AG04450 (cell line): ENCODE measurements at regions not wholly inside any gene's neighbourhood (a gene's known extent, or its start where the extent isn't known, plus 50 kb on each side); places are given as distances from the start of the nearest gene placed in this dataset.

ENCODE experiments used
- CTCF ChIA-PET: fragments of 300-600, 350-600 bp; formaldehyde crosslinking; extraction: SDS; loops from one replicate; lab custom pipeline; 2022; ENCODE audit warnings: antibody characterized with exemption, inconsistent platforms; lab: Charles Lee
- POLR2A ChIA-PET: fragments of 350-600 bp; formaldehyde crosslinking; extraction: SDS; loops from one replicate; lab custom pipeline; 2021; ENCODE audit warnings: antibody characterized with exemption, inconsistent platforms; lab: Yijun Ruan, JAX
- DNase-seq: peaks from one replicate; pipeline ENCODE4 v3.0.0-alpha.2; 2011; ENCODE audit warnings: low read depth, low spot score
- H3K27ac ChIP-seq: one replicate; pipeline ENCODE4 v1.5.1; 2012; ENCODE audit warnings: low read depth, low read length, control low read depth
- H3K27me3 ChIP-seq: one replicate; pipeline ENCODE4 v1.6.0; 2012; ENCODE audit warnings: low read length; ENCODE audit not compliant: control insufficient read depth, insufficient read depth
- H3K4me3 ChIP-seq: 2 replicates; pipeline ENCODE4 v1.5.1; 2011; ENCODE audit warnings: mild to moderate bottlenecking, low read depth, low read length, control low read depth
- H3K9me3 ChIP-seq: 2 replicates; pipeline ENCODE4 v1.5.1; 2012; ENCODE audit warnings: low read length; ENCODE audit not compliant: control insufficient read depth, insufficient read depth
- CTCF ChIP-seq: IDR thresholded peaks from 2 replicates; pipeline ENCODE4 v1.5.1; 2011; ENCODE audit warnings: low read depth, low read length, control low read depth, inconsistent platforms

- DNase-seq: no peak
- TF ChIP-seq CTCF: no peak
- no peaks in the 10 kb centered on the region for H3K27me3 ChIP-seq
- no peak overlapping the region for H3K27ac ChIP-seq
- ChIA-PET CTCF (no interaction called here), POLR2A (interaction anchor here (3.2 kb wide), 1 partner anchor 77 kb away, joined by 51 read pairs; no protein-coding TSS in a partner anchor)
- no peak overlapping the region for H3K4me3 ChIP-seq
- peaks cover 5% of the 10 kb centered on the region; the same call in 1 of the 2 replicates for H3K9me3 ChIP-seq
Measured at GRCh38 chr15:92806763-92807162, 93.4 kb upstream of the CHD2 start.

DNA sequence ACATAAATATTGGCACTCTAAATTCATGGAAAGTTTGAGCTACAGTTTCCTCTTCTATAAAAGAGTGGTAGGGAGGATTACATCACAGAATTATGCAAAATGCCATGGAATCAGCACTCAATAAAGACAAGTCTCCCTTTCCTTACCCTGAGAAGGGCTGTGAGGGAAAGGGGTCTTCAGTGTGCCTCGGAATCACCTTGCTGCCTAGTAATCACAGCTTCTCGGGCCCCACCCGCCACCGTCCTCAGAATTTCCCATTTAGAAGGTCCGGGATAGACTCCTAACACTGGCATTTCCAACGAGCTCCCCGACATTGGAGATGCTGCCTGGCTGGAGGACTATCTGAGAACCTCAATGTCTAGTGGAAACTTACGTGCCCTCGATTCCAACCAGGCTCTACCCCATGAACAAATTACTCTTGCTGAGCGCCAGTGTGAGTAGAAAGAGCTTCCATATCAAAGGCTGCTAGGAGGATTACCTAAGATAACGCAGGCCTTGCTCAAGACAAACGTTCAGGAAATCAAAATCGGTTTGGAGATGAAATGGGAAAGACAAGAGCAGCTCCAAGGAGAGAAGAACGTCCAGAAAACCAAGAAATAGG lies 92.1 kb upstream of the CHD2 start:
- H3K9me3 ChIP-seq: peaks cover 5% of the 10 kb centered on the region; the same call in 1 of the 2 replicates
- H3K4me3 ChIP-seq: no peak overlapping the region
- no peaks in the 10 kb centered on the region for H3K27me3 ChIP-seq
- H3K27ac ChIP-seq: peak overlapping the region; percentile 57
- CTCF ChIA-PET: interaction anchor here (0.5 to 4.2 kb wide), 15 partner anchors 9 to 148 kb away, joined by 3 to 20 read pairs (median 4); partner anchors contain the start of gene CHD2
- TF ChIP-seq CTCF: no peak
- no peak for DNase-seq
- POLR2A ChIA-PET: interaction anchor here (1.6 to 5.0 kb wide), 4 partner anchors 11 to 101 kb away, joined by 5 to 121 read pairs (median 19); partner anchors contain the start of gene CHD2

DNA sequence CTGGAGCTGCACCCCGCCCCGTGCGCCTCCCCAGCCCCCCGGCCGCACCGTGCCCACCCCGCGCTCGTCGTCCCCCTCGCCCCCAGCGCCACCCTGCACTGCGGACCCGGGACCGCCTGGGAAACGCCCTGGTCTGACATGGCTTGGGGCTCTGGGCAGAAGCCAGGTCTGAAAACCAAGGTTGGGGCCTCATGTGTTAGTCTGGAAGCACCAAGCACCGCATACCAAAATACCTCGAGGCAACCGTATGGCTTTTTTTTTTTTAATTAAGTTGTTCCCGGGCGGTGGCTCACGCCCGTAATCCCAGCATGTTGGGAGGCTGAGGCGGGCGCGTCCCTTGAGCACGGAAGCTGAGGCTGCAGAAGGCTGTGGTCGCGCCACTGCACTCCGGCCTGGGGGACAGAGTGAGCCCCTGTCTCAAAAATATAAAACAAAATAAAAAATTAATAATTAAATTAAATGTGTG lies 91.5 kb upstream of the CHD2 start:
- Histone ChIP-seq H3K9me3 (peaks cover 5% of the 10 kb centered on the region; the same call in 1 of the 2 replicates), H3K27ac (peak overlapping the region; percentile 77), H3K27me3 (no peaks in the 10 kb centered on the region), H3K4me3 (peak overlapping the region; percentile 7; the same call in 1 of the 2 replicates)
- no peak for DNase-seq
- POLR2A ChIA-PET: interaction anchor here (0.7 to 5.0 kb wide), 12 partner anchors 10 to 1011 kb away, joined by 3 to 121 read pairs (median 8); partner anchors contain the start of gene CHD2
- TF ChIP-seq CTCF: no peak
- CTCF ChIA-PET: interaction anchor here (0.7 to 4.2 kb wide), 19 partner anchors 9 to 147 kb away, joined by 3 to 20 read pairs (median 4); partner anchors contain the start of gene CHD2

DNA sequence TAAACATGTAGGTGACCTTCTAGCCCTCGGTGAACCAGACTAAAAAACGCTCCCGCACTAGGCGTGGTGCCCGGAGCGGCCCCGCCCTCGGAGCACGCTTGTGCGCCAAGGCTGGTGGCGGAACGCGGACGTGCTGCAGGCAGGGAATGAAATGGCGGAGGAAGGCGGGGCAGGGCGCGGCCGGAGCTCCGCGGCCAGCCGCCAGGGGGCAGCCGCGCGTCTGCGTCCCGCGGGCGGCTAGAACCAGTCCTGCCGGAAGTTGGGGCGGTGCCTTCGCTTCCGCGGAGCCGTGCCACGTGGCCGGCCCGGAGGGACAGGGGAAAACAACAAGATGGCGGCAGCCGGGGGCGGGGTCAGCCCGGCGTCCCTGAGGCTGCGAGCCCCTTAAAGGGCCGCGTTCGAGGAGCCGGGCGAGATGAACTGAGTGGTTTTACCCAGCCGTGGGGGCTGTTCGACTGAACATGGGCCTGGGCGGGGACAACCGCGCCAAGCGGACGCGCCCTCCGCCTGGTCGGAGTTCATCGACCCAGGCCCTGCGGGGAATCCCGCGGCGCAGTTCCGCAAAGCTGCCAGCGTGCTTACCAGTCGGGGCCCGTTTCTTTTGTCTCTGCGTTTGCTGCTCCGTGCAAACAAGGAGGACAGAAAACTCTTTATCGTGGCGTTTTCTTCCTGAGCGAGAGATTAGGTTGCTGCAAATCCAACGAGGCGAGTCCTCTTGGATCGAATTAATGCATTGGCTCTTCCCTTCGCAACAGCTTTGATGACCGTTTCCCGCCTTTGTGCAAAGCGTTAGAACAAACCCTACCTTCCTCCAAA lies 90.9 kb upstream of the CHD2 start:
- H3K27ac ChIP-seq: peak overlapping the region; percentile 99
- peak; percentile 73 for TF ChIP-seq CTCF
- peak overlapping the region; percentile 61 for H3K4me3 ChIP-seq
- no peaks in the 10 kb centered on the region for H3K27me3 ChIP-seq
- POLR2A ChIA-PET: interaction anchor here (0.6 to 5.0 kb wide), 17 partner anchors 10 to 1011 kb away, joined by 3 to 121 read pairs (median 5); partner anchors contain the start of gene CHD2
- H3K9me3 ChIP-seq: peaks cover 5% of the 10 kb centered on the region; the same call in 1 of the 2 replicates
- CTCF ChIA-PET: interaction anchor here (0.6 to 4.2 kb wide), 26 partner anchors 8 to 277 kb away, joined by 3 to 20 read pairs (median 4); partner anchors contain the start of gene CHD2
- DNase-seq: peak; percentile 94
